AG04449 (cell line): ENCODE measurements at regions not wholly inside any gene's neighbourhood (a gene's known extent, or its start where the extent isn't known, plus 50 kb on each side); places are given as distances from the start of the nearest gene placed in this dataset.

ENCODE experiments used
- CTCF ChIA-PET: fragments of 350-600 bp; formaldehyde crosslinking; extraction: SDS; loops from one replicate; lab custom pipeline; 2021; ENCODE audit warnings: antibody characterized with exemption; lab: Yijun Ruan, JAX
- POLR2A ChIA-PET: fragments of 400-600, 350-600 bp; formaldehyde crosslinking; extraction: SDS; loops from one replicate; lab custom pipeline; 2020; ENCODE audit warnings: antibody characterized with exemption, inconsistent platforms; lab: Yijun Ruan, JAX
- DNase-seq: peaks from one replicate; pipeline ENCODE4 v3.0.0-alpha.2; 2010; ENCODE audit warnings: low read depth, low spot score
- H3K4me3 ChIP-seq: 2 replicates; pipeline ENCODE4 v1.5.1; 2011; ENCODE audit warnings: low read depth, mild to moderate bottlenecking, control low read depth, low read length
- TF ChIP-seq, protein P1 (sequence below): IDR thresholded peaks from one replicate; pipeline ENCODE4 v1.5.1; 2011; ENCODE audit warnings: mild to moderate bottlenecking, moderate library complexity, low read length, control low read depth, inconsistent platforms; ENCODE audit not compliant: insufficient read depth; ENCODE audit errors: missing control alignments

DNA sequence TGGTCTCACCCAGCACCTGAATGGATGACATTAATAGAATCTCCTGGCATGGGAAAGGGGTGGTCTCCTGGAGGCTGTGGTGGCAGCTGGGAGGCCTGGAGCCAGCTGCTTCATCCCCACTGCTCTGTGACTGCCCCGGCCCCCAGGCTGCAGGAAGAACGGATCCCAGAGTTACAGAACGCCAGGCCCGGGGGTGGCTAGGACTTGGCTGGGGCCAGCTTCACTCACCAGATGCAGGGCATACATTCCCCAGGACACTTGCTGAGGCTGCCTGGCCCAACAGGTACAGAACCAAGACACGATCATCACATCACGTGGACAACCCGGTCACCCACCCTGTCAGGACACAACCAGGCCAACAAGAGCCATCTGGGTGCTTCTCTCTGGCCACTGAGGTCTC, 178.6 kb upstream of the SALL3 start:
- CTCF ChIA-PET: no interaction called here
- no peak overlapping the region for H3K4me3 ChIP-seq
- POLR2A ChIA-PET: no interaction called here
- no peak for DNase-seq
- TF ChIP-seq, protein P1, sequence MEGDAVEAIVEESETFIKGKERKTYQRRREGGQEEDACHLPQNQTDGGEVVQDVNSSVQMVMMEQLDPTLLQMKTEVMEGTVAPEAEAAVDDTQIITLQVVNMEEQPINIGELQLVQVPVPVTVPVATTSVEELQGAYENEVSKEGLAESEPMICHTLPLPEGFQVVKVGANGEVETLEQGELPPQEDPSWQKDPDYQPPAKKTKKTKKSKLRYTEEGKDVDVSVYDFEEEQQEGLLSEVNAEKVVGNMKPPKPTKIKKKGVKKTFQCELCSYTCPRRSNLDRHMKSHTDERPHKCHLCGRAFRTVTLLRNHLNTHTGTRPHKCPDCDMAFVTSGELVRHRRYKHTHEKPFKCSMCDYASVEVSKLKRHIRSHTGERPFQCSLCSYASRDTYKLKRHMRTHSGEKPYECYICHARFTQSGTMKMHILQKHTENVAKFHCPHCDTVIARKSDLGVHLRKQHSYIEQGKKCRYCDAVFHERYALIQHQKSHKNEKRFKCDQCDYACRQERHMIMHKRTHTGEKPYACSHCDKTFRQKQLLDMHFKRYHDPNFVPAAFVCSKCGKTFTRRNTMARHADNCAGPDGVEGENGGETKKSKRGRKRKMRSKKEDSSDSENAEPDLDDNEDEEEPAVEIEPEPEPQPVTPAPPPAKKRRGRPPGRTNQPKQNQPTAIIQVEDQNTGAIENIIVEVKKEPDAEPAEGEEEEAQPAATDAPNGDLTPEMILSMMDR: no peak

DNA sequence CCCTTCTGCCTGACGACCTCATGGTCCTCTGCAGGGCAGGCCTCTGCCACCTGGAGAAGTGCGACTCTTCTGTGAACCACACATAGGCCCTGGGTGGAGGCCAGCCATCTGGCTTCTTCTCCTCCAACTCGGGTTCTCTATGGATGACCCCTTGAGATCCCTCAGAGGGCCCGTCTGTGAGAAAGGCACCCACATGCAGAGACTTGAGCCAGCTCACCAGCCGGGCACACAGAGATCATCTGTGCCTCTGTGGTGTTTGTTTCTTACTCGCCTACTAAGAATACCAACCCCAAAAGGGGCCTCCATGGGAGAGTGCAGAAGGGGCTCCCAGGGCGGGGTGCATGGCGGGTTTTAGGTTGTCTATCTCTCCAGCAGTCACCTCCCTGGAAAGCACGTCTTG, 176.5 kb upstream of the SALL3 start:
- DNase-seq: no peak
- no peak overlapping the region for H3K4me3 ChIP-seq
- ChIA-PET POLR2A (no interaction called here), CTCF (no interaction called here)
- TF ChIP-seq, protein P1: no peak

DNA sequence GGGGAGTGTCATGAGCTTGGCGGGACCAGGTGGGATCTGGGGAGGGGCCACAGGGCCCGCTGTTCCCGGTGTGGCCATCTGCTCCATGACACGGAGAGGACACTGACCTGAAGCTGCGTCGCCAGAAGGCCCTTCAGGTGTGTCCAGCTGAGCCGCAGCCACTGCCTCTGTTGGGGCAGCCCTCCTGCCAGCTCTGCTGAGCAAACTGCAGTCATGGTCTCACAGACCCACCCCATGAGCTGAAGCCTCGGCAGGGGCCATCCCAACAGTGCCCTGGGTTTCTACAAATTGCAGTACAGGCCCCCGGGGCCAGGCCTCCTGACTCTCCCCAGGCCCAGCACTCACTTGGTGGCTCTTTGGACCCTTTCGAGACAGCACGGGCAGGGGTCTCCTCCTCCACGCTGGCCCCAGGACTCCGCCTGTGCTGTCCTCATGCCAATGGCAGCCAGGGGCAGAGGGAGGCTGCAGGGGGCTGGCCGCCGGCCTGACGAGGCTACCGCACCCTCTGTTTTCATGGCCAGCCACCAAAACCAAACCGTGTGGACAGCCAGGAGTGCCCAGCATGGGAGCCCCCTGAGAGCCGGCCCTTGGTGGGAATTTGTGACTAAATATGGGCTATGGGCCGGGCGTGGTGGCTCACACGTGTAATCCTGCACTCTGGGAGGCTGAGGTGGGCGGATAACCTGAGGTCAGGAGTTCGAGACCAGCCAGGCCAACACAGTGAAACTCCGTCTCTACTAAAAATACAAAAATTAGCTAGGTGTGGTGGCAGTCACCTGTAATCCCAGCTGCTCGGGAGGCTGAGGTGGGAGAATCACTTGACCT, 175.2 kb upstream of the SALL3 start:
- TF ChIP-seq, protein P1: no peak
- no peak overlapping the region for H3K4me3 ChIP-seq
- DNase-seq: no peak
- POLR2A ChIA-PET: no interaction called here
- CTCF ChIA-PET: no interaction called here

DNA sequence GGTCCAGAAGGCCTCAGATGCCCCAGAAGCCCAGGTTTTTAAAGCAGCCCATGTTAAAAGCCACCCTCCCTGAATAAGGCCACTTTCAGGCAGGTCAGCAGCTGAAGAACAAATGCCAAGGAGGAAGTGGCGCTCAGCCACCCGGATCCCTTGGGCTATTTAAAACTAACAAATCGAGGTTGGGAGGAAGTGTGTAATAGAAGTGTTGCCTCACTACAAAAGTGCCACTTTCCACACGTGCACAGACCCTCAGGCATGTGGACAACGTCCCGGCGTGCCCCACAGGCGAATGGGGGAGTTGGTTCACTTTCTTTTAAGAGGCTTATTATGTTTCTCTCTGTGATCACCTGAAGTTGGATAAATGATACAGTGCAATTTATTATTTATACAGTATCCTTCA, 173.8 kb upstream of the SALL3 start:
- no peak for DNase-seq
- H3K4me3 ChIP-seq: no peak overlapping the region
- TF ChIP-seq, protein P1: no peak
- ChIA-PET CTCF (no interaction called here), POLR2A (no interaction called here)

DNA sequence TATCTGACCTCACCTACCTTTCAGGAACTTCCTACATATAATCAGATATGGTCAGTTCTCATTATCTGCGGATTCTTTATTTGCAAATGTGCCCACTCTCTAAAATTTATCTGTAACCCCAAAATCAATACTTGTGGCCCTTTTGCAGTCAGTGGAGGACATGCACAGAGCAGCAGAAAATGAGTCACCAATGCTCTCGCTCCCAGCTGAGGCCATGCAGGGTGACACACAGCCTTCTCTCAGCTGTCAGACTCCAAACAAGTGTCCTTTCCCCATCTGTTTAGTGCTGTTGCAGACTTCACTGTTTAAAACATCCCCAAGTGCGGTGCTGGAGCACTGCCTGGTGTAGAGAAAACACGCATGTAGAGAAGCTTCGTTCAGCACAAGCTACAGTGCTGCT, 171.9 kb upstream of the SALL3 start:
- DNase-seq: no peak
- TF ChIP-seq, protein P1: no peak
- H3K4me3 ChIP-seq: no peak overlapping the region
- POLR2A ChIA-PET: no interaction called here
- CTCF ChIA-PET: no interaction called here

DNA sequence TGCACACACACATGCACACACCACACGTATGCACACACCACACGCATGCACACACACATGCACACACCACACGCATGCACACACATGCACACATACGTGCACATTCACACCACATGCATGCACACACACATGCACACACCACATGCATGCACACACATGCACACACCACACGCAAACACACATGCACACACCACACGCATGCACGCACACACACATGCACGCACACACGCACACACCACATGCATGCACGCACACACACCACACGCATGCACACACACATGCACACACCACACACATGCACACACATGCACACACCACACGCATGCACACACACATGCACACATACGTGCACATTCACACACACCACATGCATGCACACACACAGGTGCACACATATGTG, 169.8 kb upstream of the SALL3 start:
- no peak for DNase-seq
- TF ChIP-seq, protein P1: no peak
- CTCF ChIA-PET: no interaction called here
- H3K4me3 ChIP-seq: no peak overlapping the region
- POLR2A ChIA-PET: no interaction called here
